Suprapubic skin (tissue), 4 donors: ENCODE measurements at regions not wholly inside any gene's neighbourhood (a gene's known extent, or its start where the extent isn't known, plus 50 kb on each side); places are given as distances from the start of the nearest gene placed in this dataset.

ENCODE experiments used
- CTCF ChIP-seq, 2 donors: fragments of 200-600 bp in 1 of 2; fragments of 450-650 bp in 1 of 2; sonication (generic) in 1 of 2; IDR thresholded peaks; one replicate each; pipeline ENCODE4 v1.5.1; 2016 to 2019; ENCODE audit warnings: antibody characterized with exemption in 2 of 2, mild to moderate bottlenecking in 1 of 2, moderate library complexity in 1 of 2
- EP300 ChIP-seq: sonication (generic); formaldehyde crosslinking; IDR thresholded peaks from one replicate; pipeline ENCODE4 v1.6.1; 2017; ENCODE audit warnings: antibody characterized with exemption
- POLR2A ChIP-seq, 2 donors: fragments of 450-650 bp; IDR thresholded peaks; one replicate each; pipeline ENCODE4 v1.6.1; 2017; ENCODE audit warnings: antibody characterized with exemption in 2 of 2, mild to moderate bottlenecking in 2 of 2, moderate library complexity in 2 of 2
- POLR2AphosphoS5 ChIP-seq, 3 donors: sonication (generic); formaldehyde crosslinking; IDR thresholded peaks; one replicate each; pipeline ENCODE4 v1.6.1; 2017; ENCODE audit warnings: antibody characterized with exemption in 3 of 3

GRCh38 chr1:106564192-106564591 is 492.3 kb upstream of the PRMT6 start:
- TF ChIP-seq CTCF (IDR thresholded peaks at IDR 0.05) (no peak), POLR2A (IDR thresholded peaks at IDR 0.05) (no peak), EP300 (no peak), POLR2AphosphoS5 (IDR thresholded peaks at IDR 0.05) (no peak)
